Brain microvascular endothelial cell (primary cell): ENCODE measurements at regions not wholly inside any gene's neighbourhood (a gene's known extent, or its start where the extent isn't known, plus 50 kb on each side); places are given as distances from the start of the nearest gene placed in this dataset.

Experiments used
- DNase-seq: peaks from one replicate; pipeline ENCODE4 v3.0.0-alpha.2; 2020
- H3K27ac ChIP-seq: fragments of 250-450 bp; sonication (Bioruptor Pico); 2 replicates; pipeline ENCODE4 v1.5.1; 2020; ENCODE audit warnings: mild to moderate bottlenecking, moderate library complexity
- H3K27me3 ChIP-seq: fragments of 250-450 bp; sonication (Bioruptor Pico); replicated peaks from 2 replicates; pipeline ENCODE4 v1.5.1; 2020; ENCODE audit warnings: mild to moderate bottlenecking
- H3K36me3 ChIP-seq: fragments of 250-450 bp; sonication (Bioruptor Pico); replicated peaks from 2 replicates; pipeline ENCODE4 v1.5.1; 2020; ENCODE audit warnings: mild to moderate bottlenecking
- H3K4me3 ChIP-seq: 2 replicates; pipeline ENCODE4 v1.5.1; 2011; ENCODE audit warnings: low read depth, mild to moderate bottlenecking, control low read depth, low read length, moderate library complexity
- in situ Hi-C: cut with HindIII; loops from 2 replicates; pipeline ENCODE4 v1.10.0; 2017; ENCODE audit warnings: low sequenced_read_pairs, low pct_ligation_motif_present
- TF ChIP-seq, protein P1 (sequence below): IDR thresholded peaks from 2 replicates; pipeline ENCODE4 v1.5.1; 2011; ENCODE audit warnings: low read depth, mild to moderate bottlenecking, moderate library complexity, low read length, control low read depth, inconsistent platforms; ENCODE audit errors: missing control alignments

- no peaks in the 10 kb centered on the region for H3K27me3 ChIP-seq
- TF ChIP-seq, protein P1, sequence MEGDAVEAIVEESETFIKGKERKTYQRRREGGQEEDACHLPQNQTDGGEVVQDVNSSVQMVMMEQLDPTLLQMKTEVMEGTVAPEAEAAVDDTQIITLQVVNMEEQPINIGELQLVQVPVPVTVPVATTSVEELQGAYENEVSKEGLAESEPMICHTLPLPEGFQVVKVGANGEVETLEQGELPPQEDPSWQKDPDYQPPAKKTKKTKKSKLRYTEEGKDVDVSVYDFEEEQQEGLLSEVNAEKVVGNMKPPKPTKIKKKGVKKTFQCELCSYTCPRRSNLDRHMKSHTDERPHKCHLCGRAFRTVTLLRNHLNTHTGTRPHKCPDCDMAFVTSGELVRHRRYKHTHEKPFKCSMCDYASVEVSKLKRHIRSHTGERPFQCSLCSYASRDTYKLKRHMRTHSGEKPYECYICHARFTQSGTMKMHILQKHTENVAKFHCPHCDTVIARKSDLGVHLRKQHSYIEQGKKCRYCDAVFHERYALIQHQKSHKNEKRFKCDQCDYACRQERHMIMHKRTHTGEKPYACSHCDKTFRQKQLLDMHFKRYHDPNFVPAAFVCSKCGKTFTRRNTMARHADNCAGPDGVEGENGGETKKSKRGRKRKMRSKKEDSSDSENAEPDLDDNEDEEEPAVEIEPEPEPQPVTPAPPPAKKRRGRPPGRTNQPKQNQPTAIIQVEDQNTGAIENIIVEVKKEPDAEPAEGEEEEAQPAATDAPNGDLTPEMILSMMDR: no peak
Measured at GRCh38 chr2:2570871-2571270, 239.8 kb upstream of the MYT1L start.

DNA sequence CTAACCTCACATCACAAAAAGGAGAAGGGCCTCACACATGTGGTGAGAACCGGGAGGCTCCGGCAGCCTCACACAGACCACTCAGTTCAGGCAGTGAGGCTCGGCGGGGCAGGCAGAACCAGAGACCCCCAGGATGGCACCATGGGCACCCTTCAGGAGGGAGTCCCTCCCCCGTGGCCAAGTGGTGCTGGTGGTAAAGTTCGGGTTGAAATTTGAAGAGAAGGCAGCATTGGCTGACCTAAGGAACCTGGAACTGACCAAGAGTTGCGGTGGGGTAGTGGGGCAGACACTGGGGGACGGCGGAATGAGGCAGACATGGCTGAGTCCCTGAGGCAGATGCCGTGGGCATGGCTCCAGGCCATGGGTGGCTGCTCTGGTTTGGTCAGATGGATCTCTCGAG, 239.3 kb upstream of the MYT1L start:
- Histone ChIP-seq H3K36me3 (no peaks in the 10 kb centered on the region), H3K27me3 (no peaks in the 10 kb centered on the region), H3K27ac (no peak overlapping the region), H3K4me3 (no peak overlapping the region)
- no peak for DNase-seq
- TF ChIP-seq, protein P1: no peak
- in situ Hi-C loops: no loop called here

More at GRCh38 chr2:2570871-2571270, 239.8 kb upstream of the MYT1L start:
- in situ Hi-C loops: no loop called here
- DNase-seq: no peak
- Histone ChIP-seq H3K27ac (no peak overlapping the region), H3K36me3 (no peaks in the 10 kb centered on the region), H3K4me3 (no peak overlapping the region)

DNA sequence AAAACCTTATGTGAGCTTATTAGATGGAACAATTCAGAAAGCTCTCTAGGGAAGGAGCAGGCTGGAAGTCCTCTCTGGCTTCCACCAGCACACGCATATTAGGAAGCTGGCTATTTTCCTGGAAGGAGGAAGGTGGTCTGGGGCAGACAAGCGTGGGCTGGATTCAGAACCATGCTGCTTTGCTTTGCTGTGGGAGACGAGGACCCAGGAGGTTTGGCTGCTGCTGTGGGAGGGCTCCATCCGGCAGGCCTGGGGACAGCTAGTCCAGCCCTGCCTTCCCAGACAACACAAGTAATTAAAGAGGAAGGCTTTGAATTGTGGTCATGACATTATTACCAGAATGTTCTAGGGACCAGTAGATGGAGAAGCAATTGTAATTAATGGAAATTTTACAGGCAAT, 238.8 kb upstream of the MYT1L start:
- H3K27me3 ChIP-seq: no peaks in the 10 kb centered on the region
- in situ Hi-C loops: no loop called here

DNA sequence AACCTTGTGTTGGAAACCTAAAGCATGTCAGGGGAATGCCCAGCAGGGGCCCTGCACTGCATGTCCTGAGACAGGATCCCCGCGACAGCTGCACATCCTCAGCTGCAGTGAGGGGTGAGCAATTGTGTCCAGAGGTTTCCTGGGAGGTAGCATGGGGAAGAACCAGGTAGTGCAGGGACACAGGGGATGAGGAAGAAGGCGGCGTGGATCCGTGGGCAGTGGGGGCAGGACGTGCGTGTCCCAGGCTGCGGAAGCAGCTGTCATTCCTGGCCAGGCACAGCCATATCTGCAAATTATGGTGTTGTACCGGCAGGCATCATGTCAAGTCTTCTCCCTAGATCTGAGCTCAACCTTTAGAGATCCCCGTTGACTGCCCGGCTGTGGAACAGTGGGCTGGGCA, 238.2 kb upstream of the MYT1L start:
- in situ Hi-C loops: no loop called here
- no peak overlapping the region for H3K4me3 ChIP-seq
- no peak overlapping the region for H3K27ac ChIP-seq
- no peaks in the 10 kb centered on the region for H3K36me3 ChIP-seq
- TF ChIP-seq, protein P1: no peak
- no peaks in the 10 kb centered on the region for H3K27me3 ChIP-seq
- DNase-seq: no peak

More for the DNA sequence above, 238.8 kb upstream of the MYT1L start:
- TF ChIP-seq, protein P1: no peak
- no peaks in the 10 kb centered on the region for H3K36me3 ChIP-seq
- DNase-seq: no peak
- H3K4me3 ChIP-seq: no peak overlapping the region
- no peak overlapping the region for H3K27ac ChIP-seq

- in situ Hi-C loops: no loop called here
- Histone ChIP-seq H3K27me3 (no peaks in the 10 kb centered on the region), H3K27ac (no peak overlapping the region), H3K4me3 (no peak overlapping the region), H3K36me3 (no peaks in the 10 kb centered on the region)
- no peak for DNase-seq
- TF ChIP-seq, protein P1: no peak
Measured at GRCh38 chr2:2568411-2568810, 237.3 kb upstream of the MYT1L start.

DNA sequence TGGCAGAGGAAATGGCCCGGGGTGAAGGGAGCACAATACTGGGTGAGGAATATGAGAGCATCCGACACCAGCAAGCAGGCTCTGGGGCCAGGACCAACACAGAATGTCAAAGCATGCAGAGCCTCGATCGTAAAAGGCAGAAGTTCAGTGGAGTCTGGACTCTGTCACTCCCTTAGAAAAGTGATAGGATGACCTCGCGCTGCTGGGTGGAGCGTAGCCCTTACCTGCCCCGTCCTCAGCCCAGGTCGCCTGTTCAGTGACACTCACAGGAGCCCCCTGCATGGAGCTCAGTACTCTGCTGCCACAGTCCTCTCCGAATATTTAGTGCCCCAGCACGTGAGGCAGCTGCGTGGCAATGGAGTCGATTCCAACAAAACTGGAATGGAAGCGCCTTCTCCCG, 236.7 kb upstream of the MYT1L start:
- Histone ChIP-seq H3K27me3 (no peaks in the 10 kb centered on the region), H3K4me3 (no peak overlapping the region), H3K27ac (no peak overlapping the region), H3K36me3 (no peaks in the 10 kb centered on the region)
- TF ChIP-seq, protein P1: no peak
- DNase-seq: no peak
- in situ Hi-C loops: no loop called here
